BLaER1 treated with 17β-estradiol and CSF1 and Interleukin-3, amounts not matched to agents 10 nM and 100 nM (cell line): ENCODE measurements at regions not wholly inside any gene's neighbourhood (a gene's known extent, or its start where the extent isn't known, plus 50 kb on each side); places are given as distances from the start of the nearest gene placed in this dataset.

Source experiments
- H3K27ac ChIP-seq, 11 experiments: shearing (Covaris generic); formaldehyde crosslinking; 2 replicates each; pipeline ENCODE4 v1.8.1; 2022
- H3K27me3 ChIP-seq, 11 experiments: shearing (Covaris generic); formaldehyde crosslinking; 2 replicates each; pipeline ENCODE4 v1.8.1; 2022
- H3K36me3 ChIP-seq, 11 experiments: shearing (Covaris generic); formaldehyde crosslinking; 2 replicates each; pipeline ENCODE4 v1.8.1; 2022
- H3K4me1 ChIP-seq, 10 experiments: shearing (Covaris generic); formaldehyde crosslinking; 2 replicates each; pipeline ENCODE4 v1.8.1; 2022
- H3K4me2 ChIP-seq, 11 experiments: shearing (Covaris generic); formaldehyde crosslinking; 2 replicates each; pipeline ENCODE4 v1.8.1; 2022
- H3K4me3 ChIP-seq, 10 experiments: shearing (Covaris generic); formaldehyde crosslinking; 2 replicates each; pipeline ENCODE4 v1.8.1; 2022
- H3K9ac ChIP-seq, 11 experiments: shearing (Covaris generic); formaldehyde crosslinking; 2 replicates each; pipeline ENCODE4 v1.8.1; 2022
- H3K9me3 ChIP-seq, 11 experiments: shearing (Covaris generic); formaldehyde crosslinking; replicated peaks in 1 of 11; 2 replicates each; pipeline ENCODE4 v1.8.1; 2022
- H4K20me1 ChIP-seq, 11 experiments: shearing (Covaris generic); formaldehyde crosslinking; 2 replicates each; pipeline ENCODE4 v1.8.1; 2022
- Cebpa-rat ChIP-seq, 11 experiments: shearing (Covaris generic); IDR thresholded peaks; 2 replicates each; pipeline ENCODE4 v1.8.1; 2022

DNA sequence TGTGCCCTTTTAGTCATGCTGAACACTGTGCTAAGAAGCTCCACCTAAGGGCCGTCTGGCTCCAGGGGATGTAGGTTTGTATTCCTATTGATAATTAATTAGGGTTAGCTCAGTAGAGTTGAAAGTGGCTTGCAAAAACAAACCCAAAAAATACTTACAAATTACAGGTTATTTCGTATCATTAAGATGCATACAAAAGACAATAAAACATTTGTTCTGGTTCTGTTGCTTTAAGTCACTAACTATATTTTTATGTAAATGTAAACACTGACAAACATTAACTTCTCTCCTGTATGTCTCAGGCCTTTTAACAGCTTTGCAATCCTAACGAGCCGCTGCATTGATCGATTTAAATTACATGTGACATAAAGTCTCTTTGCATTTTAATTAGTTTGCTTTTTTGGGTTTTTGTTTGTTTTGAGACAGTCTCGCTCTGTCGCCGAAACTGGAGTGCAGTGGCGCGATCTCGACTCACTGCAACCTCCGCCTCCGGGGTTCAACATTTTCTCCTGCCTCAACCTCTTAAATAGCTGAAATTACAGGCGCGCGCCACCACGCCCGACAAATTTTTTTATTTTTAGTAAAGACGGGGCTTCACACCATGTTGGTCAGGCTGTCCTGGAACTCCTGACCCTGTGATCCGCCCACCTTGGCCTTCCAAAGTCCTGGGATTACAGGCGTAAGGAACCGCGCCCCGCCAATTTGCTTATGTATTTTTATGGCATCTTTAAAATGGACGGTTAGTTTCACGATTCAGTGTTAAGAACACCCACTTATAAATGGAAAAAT is 110.9 kb downstream of the HFE start:
- no peak for TF ChIP-seq Cebpa-rat (IDR thresholded peaks at IDR 0.05)

DNA sequence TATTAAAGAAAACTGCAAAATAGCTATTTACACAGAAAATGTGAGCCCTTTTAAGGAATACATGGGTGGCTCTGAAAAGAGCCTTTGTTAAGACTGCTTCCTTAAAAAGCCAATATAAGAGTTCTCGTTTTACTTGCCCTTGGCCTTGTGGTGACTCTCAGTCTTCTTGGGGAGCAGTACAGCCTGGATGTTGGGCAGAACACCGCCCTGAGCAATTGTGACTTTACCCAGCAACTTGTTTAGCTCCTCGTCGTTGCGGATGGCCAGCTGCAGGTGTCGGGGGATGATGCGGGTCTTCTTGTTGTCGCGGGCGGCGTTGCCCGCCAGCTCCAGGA is 111.5 kb downstream of the HFE start:
- peaks cover 15 to 51% (median 27%) of the 10 kb centered on the region in 11 experiments for H4K20me1 ChIP-seq

More for the DNA sequence above, 110.9 kb downstream of the HFE start:
- peaks cover 15 to 56% (median 27%) of the 10 kb centered on the region in 11 experiments for H4K20me1 ChIP-seq
- H3K4me2 ChIP-seq: peak overlapping the region; percentile 81 to 97 (median 95)
- peak overlapping the region; percentile 90 to 99 (median 96) for H3K9ac ChIP-seq
- H3K27me3 ChIP-seq: no peaks in the 10 kb centered on the region
- no peaks in the 10 kb centered on the region for H3K9me3 ChIP-seq
- peak overlapping the region; percentile 73 to 89 (median 84) for H3K4me3 ChIP-seq
- H3K36me3 ChIP-seq: peaks cover 0 to 13% (median 0%) of the 10 kb centered on the region in 11 experiments; a peak in 1 of 22 replicates
- peaks cover 36 to 60% (median 47%) of the 10 kb centered on the region in 10 experiments for H3K4me1 ChIP-seq
- H3K27ac ChIP-seq: peak overlapping the region; percentile 85 to 99 (median 95)

GRCh38 chr6:26199057-26199772 is 112.0 kb downstream of the HFE start:
- Histone ChIP-seq H3K9me3 (no peaks in the 10 kb centered on the region), H3K4me2 (peak overlapping the region; percentile 85 to 97 (median 95)), H3K27ac (peak overlapping the region; percentile 85 to 99 (median 95)), H4K20me1 (peaks cover 15 to 45% (median 27%) of the 10 kb centered on the region in 11 experiments), H3K36me3 (peaks cover 0 to 8% (median 0%) of the 10 kb centered on the region in 11 experiments; a peak in 1 of 22 replicates), H3K4me1 (peaks cover 39 to 60% (median 47%) of the 10 kb centered on the region in 10 experiments), H3K27me3 (no peaks in the 10 kb centered on the region), H3K4me3 (peak overlapping the region; percentile 73 to 89 (median 84)), H3K9ac (peak overlapping the region; percentile 90 to 99 (median 96))
- TF ChIP-seq Cebpa-rat (IDR thresholded peaks at IDR 0.05): no peak

More for the DNA sequence above, 111.5 kb downstream of the HFE start:
- Histone ChIP-seq H3K36me3 (peaks cover 0 to 11% (median 0%) of the 10 kb centered on the region in 11 experiments; a peak in 1 of 22 replicates), H3K27ac (peak overlapping the region; percentile 85 to 99 (median 95)), H3K4me3 (peak overlapping the region; percentile 73 to 89 (median 84)), H3K9me3 (no peaks in the 10 kb centered on the region), H3K27me3 (no peaks in the 10 kb centered on the region), H3K4me1 (peaks cover 39 to 61% (median 48%) of the 10 kb centered on the region in 10 experiments), H3K4me2 (peak overlapping the region; percentile 81 to 97 (median 95)), H3K9ac (peak overlapping the region; percentile 90 to 99 (median 96))
- TF ChIP-seq Cebpa-rat (IDR thresholded peaks at IDR 0.05): no peak

DNA sequence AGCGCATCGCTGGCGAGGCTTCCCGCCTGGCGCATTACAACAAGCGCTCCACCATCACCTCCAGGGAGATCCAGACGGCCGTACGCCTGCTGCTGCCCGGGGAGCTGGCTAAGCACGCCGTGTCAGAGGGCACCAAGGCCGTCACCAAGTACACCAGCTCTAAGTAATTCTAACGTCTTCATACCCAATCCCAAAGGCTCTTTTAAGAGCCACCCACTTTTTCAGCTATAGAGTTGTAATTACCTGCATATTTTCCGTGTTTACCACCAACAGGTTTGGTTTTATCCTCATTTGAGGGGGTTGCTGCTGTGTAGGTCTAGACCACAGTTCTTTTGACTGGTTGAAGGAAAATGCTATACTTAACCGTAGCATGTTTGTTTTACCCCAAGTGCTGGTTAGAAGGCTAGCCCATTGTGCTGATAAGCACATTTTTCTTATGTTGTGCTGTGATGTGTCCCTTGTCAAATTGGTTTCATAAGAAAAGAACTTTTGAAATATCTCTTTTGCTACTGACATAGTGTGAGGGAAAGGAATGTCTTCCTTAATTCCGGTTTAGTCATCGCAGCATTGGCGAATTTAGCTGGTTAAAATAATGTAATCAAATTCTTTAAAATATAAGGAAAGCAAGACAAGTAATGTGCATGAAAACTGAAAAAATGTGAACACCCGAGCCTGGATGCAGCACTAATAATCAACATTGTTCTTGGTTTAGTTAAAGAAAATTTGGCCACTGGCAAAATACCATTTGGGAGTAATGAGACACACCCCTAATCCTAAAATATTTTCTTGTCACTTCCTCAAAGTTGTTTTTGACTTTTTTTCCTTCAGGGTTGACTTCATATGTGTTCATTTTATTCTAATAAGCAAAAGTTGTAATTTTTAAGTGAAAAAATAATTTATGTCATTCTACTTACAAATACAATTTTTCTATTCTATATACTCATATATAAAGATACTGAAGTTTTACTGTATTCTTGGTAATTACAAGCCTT is 112.8 kb downstream of the HFE start:
- peaks cover 0 to 8% (median 0%) of the 10 kb centered on the region in 11 experiments; a peak in 1 of 22 replicates for H3K36me3 ChIP-seq
- H3K4me1 ChIP-seq: peaks cover 30 to 52% (median 41%) of the 10 kb centered on the region in 10 experiments
- H3K9ac ChIP-seq: peak overlapping the region; percentile 90 to 99 (median 96)
- peaks cover 15 to 39% (median 27%) of the 10 kb centered on the region in 11 experiments for H4K20me1 ChIP-seq
- no peaks in the 10 kb centered on the region for H3K27me3 ChIP-seq
- no peaks in the 10 kb centered on the region for H3K9me3 ChIP-seq
- peak overlapping the region; percentile 73 to 89 (median 84) for H3K4me3 ChIP-seq
- peak overlapping the region; percentile 79 to 95 (median 90) for H3K4me2 ChIP-seq
- no peak for TF ChIP-seq Cebpa-rat (IDR thresholded peaks at IDR 0.05)
- peak overlapping the region; percentile 59 to 99 (median 95) for H3K27ac ChIP-seq

DNA sequence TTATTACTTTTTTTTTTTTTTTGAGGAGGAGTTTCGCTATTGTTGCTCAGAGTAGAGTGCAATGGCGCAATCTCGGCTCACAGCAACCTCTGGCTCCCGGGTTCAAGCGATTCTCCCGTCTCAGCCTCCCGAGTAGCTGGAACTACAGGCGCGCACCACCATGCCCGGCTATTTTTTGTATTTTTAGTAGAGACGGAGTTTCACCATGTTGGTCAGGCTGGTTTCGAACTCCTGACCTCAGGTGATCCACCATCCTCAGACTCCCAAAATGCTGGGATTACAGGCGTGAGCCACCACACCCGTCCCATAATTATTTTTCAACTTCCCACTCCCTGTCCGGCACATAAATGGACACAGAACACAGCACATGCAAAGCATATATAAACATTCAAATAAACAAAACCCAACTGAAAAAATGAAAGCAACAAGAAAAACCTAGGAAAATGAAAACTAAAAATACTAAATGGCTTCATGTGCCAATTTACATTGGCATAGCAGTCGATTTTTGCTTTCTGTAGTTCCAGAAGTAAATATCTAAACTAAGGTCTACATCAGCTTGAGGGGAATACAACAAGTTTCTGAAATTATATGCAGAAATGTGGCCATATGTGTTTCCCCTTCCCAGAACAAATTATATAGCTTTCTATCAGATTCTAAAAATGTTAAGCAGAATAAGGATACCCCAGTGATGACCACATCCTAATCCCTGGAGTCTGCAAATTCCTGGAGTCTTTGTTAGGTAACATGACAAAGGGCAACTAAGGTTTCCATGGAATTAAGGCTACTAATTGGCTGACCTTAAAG is 113.9 kb downstream of the HFE start:
- Histone ChIP-seq H3K4me1 (peaks cover 30 to 47% (median 35%) of the 10 kb centered on the region in 10 experiments), H3K4me2 (peak overlapping the region; percentile 48 to 92 (median 73)), H4K20me1 (peaks cover 9 to 33% (median 22%) of the 10 kb centered on the region in 11 experiments), H3K36me3 (peaks cover 0 to 8% (median 0%) of the 10 kb centered on the region in 11 experiments; a peak in 1 of 22 replicates), H3K9me3 (no peaks in the 10 kb centered on the region), H3K27me3 (no peaks in the 10 kb centered on the region), H3K27ac (peak overlapping the region in 10 of 11 experiments; percentile 8 to 99 (median 96); a peak in 17 of 22 replicates), H3K9ac (peak overlapping the region in 8 of 11 experiments; percentile 11 to 54 (median 35); a peak in 12 of 22 replicates), H3K4me3 (peak overlapping the region in 8 of 10 experiments; percentile 13 to 88 (median 21); a peak in 4 of 20 replicates)
- peak in 4 of 11 experiments; percentile 21 to 41 (median 30); a peak in 1 of 22 replicates for TF ChIP-seq Cebpa-rat (IDR thresholded peaks at IDR 0.05)

- H3K27me3 ChIP-seq: no peaks in the 10 kb centered on the region
- no peaks in the 10 kb centered on the region for H3K36me3 ChIP-seq
- H3K9me3 ChIP-seq: no peaks in the 10 kb centered on the region
- no peak overlapping the region for H3K4me3 ChIP-seq
- peaks cover 0 to 22% (median 11%) of the 10 kb centered on the region in 11 experiments; a peak in 11 of 22 replicates for H4K20me1 ChIP-seq
- H3K4me1 ChIP-seq: peaks cover 38 to 51% (median 41%) of the 10 kb centered on the region in 10 experiments
- H3K27ac ChIP-seq: peak overlapping the region in 8 of 11 experiments; percentile 52 to 99 (median 97); a peak in 15 of 22 replicates
- no peak for TF ChIP-seq Cebpa-rat (IDR thresholded peaks at IDR 0.05)
- H3K4me2 ChIP-seq: peak overlapping the region in 7 of 11 experiments; percentile 7 to 92 (median 16); a peak in 5 of 22 replicates
- H3K9ac ChIP-seq: peak overlapping the region in 2 of 11 experiments; percentile 21 to 28; a peak in 3 of 22 replicates
These were observed 115.0 kb downstream of the HFE start for GRCh38 chr6:26202201-26202611.
